ENCODE measurements at regions not wholly inside any gene's neighbourhood (a gene's known extent, or its start where the extent isn't known, plus 50 kb on each side); places are given as distances from the start of the nearest gene placed in this dataset.

DNA sequence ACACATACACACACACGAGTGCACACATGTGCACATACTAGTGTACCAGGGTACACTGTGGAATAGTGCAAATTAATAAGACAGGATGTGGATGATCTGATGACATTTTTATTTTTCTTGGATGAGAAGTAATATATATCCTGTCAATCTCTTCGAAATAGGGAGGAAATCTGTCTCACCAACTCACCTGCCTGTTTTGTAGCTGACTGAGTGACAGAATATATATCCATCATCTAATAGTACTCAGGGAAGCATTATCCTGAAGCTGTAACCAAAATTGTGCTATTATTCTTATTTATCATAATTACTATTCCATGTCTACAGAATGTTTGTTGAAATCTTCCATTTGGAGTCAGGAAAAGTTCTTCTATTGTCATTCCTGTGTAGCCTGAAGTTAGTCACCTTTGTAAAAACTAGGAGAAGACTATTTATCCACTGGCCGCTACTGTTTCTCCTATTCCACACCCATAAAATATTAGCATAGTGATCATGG lies 888.0 kb downstream of the TRAM1L1 start (continued):
- no peak for TF ChIP-seq ZNF337 (CRISPR knock-in tag; IDR thresholded peaks at IDR 0.05; ENCODE audit: borderline replicate concordance, low read depth)
- TF ChIP-seq ZBTB20 (CRISPR knock-in tag; IDR thresholded peaks at IDR 0.05; ENCODE audit: borderline replicate concordance, low read depth) = no peak
- TF ChIP-seq, protein P1, sequence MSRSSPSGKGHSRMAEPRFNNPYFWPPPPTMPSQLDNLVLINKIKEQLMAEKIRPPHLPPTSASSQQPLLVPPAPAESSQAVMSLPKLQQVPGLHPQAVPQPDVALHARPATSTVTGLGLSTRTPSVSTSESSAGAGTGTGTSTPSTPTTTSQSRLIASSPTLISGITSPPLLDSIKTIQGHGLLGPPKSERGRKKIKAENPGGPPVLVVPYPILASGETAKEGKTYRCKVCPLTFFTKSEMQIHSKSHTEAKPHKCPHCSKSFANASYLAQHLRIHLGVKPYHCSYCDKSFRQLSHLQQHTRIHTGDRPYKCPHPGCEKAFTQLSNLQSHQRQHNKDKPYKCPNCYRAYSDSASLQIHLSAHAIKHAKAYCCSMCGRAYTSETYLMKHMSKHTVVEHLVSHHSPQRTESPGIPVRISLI (CRISPR knock-in tag; IDR thresholded peaks at IDR 0.05; ENCODE audit: borderline replicate concordance) = no peak
- TF ChIP-seq BRD4 (CRISPR knock-in tag; IDR thresholded peaks at IDR 0.05) = no peak
- TF ChIP-seq, protein P2, sequence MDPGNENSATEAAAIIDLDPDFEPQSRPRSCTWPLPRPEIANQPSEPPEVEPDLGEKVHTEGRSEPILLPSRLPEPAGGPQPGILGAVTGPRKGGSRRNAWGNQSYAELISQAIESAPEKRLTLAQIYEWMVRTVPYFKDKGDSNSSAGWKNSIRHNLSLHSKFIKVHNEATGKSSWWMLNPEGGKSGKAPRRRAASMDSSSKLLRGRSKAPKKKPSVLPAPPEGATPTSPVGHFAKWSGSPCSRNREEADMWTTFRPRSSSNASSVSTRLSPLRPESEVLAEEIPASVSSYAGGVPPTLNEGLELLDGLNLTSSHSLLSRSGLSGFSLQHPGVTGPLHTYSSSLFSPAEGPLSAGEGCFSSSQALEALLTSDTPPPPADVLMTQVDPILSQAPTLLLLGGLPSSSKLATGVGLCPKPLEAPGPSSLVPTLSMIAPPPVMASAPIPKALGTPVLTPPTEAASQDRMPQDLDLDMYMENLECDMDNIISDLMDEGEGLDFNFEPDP (CRISPR knock-in tag; conservative IDR thresholded peaks at IDR 0.05) = no peak

DNA sequence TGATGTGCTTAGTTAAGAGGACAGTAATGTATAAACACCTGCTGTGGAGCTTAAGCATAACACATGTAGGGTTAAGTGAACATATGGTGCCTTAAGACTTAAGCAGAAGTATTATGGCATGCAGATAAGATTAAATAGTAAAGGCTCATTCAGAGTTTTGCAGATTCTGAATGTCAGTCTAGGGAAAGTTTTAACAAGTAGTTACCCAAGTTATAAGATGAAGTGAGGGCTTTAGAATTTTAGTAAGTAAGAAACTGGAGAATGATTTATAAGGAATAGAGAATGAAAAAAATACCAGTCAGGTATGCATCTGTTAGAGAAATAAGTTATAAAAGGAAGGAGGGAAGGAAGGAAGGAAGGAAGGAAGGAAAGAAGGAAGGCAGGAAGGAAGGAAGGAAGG lies 902.1 kb downstream of the TRAM1L1 start:
- FAIRE-seq (no peak), DNase-seq (ENCODE audit: low spot score) (no peak), ATAC-seq (no peak)
- no TSS peak for BruUV-seq (replicated peaks)
- Histone ChIP-seq H2AFZ (ENCODE audit: low read length) (no peak overlapping the region), H3K4me3 (replicated peaks in 1 of 3; ENCODE audit: insufficient read depth in 1 of 3, low read depth in 2 of 3, low read length in 3 of 3) (no peak overlapping the region), H3K27ac (ENCODE audit: extremely low read length, insufficient read depth, low read length) (no peak overlapping the region), H3K9ac (ENCODE audit: insufficient read depth, low read depth, low read length) (no peak overlapping the region), H3K79me2 (ENCODE audit: insufficient read depth, low read length) (no peaks in the 10 kb centered on the region), H3K27me3 (ENCODE audit: control insufficient read depth in 1 of 2, insufficient read depth in 2 of 2, low read length in 2 of 2) (no peaks in the 10 kb centered on the region), H3K4me1 (ENCODE audit: insufficient read depth, low read length) (no peaks in the 10 kb centered on the region), H3K36me3 (replicated peaks in 1 of 2; ENCODE audit: control insufficient read depth in 1 of 2, insufficient read depth in 2 of 2, low read length in 2 of 2) (no peaks in the 10 kb centered on the region), H4K20me1 (ENCODE audit: insufficient read depth, low read length) (no peaks in the 10 kb centered on the region), H3K9me3 (ENCODE audit: low read length) (no peaks in the 10 kb centered on the region), H3K4me2 (ENCODE audit: low read depth, low read length) (no peak overlapping the region)
- TF ChIP-seq, protein P3, sequence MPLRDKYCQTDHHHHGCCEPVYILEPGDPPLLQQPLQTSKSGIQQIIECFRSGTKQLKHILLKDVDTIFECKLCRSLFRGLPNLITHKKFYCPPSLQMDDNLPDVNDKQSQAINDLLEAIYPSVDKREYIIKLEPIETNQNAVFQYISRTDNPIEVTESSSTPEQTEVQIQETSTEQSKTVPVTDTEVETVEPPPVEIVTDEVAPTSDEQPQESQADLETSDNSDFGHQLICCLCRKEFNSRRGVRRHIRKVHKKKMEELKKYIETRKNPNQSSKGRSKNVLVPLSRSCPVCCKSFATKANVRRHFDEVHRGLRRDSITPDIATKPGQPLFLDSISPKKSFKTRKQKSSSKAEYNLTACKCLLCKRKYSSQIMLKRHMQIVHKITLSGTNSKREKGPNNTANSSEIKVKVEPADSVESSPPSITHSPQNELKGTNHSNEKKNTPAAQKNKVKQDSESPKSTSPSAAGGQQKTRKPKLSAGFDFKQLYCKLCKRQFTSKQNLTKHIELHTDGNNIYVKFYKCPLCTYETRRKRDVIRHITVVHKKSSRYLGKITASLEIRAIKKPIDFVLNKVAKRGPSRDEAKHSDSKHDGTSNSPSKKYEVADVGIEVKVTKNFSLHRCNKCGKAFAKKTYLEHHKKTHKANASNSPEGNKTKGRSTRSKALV (CRISPR knock-in tag; IDR thresholded peaks at IDR 0.05) = no peak
- TF ChIP-seq ZNF30 (CRISPR knock-in tag; IDR thresholded peaks at IDR 0.05) = no peak
- ChIA-PET POLR2A (no interaction called here), CTCF (ENCODE audit: low intra/inter-chr PET ratio, low total read pairs) (no interaction called here)
- in situ Hi-C loops (cut with HindIII; ENCODE audit: extremely low pct_ligation_motif_present, low pct_unique_long_range_greater_than_20kb) (no loop called here), intact Hi-C loops (cut with micrococcal nuclease; ENCODE audit: unreplicated experiment) (no loop called here)

All from HepG2 (cell line).